ENCODE measurements at regions not wholly inside any gene's neighbourhood (a gene's known extent, or its start where the extent isn't known, plus 50 kb on each side); places are given as distances from the start of the nearest gene placed in this dataset.

GRCh38 chr15:98134905-98135304 is 174.4 kb downstream of the ARRDC4 start:
- TF ChIP-seq CTCF (conservative IDR thresholded peaks at IDR 0.05; ENCODE audit: low read length): no peak
- no peak for TF ChIP-seq EZH2phosphoT487 (IDR thresholded peaks at IDR 0.05; ENCODE audit: borderline replicate concordance, low read depth, low read length)
